ENCODE measurements at regions not wholly inside any gene's neighbourhood (a gene's known extent, or its start where the extent isn't known, plus 50 kb on each side); places are given as distances from the start of the nearest gene placed in this dataset.

DNA sequence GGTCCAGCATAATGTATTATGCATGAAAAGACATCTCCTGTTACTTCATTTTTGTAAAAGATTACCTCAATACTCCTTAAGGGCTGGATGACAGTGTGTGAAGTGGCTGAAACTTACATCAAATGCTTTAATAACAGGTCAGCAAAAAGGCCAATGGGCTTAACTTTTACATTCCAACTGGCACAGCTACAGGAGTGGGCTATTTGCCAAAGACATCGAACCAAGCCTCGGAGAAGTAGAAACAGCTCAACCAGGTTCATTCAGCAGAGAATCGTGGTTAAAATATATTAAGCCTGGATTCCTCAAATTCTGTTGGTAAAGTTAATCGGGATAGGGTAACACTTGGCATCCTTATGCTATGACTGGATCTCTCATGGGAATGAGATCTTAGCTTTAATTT, 639.7 kb downstream of the TRIML1 start:
- TF ChIP-seq, protein P1, sequence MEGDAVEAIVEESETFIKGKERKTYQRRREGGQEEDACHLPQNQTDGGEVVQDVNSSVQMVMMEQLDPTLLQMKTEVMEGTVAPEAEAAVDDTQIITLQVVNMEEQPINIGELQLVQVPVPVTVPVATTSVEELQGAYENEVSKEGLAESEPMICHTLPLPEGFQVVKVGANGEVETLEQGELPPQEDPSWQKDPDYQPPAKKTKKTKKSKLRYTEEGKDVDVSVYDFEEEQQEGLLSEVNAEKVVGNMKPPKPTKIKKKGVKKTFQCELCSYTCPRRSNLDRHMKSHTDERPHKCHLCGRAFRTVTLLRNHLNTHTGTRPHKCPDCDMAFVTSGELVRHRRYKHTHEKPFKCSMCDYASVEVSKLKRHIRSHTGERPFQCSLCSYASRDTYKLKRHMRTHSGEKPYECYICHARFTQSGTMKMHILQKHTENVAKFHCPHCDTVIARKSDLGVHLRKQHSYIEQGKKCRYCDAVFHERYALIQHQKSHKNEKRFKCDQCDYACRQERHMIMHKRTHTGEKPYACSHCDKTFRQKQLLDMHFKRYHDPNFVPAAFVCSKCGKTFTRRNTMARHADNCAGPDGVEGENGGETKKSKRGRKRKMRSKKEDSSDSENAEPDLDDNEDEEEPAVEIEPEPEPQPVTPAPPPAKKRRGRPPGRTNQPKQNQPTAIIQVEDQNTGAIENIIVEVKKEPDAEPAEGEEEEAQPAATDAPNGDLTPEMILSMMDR (conservative IDR thresholded peaks at IDR 0.05 in 1 of 2, IDR thresholded peaks at IDR 0.05 in 1 of 2; ENCODE audit: low read depth in 1 of 2, low read length in 2 of 2): no peak
- no peak for TF ChIP-seq EZH2 (IDR thresholded peaks at IDR 0.05; ENCODE audit: low read length, missing control alignments)

All from fibroblast of lung (primary cell).